Breast epithelium (tissue), 3 donors: ENCODE measurements at regions not wholly inside any gene's neighbourhood (a gene's known extent, or its start where the extent isn't known, plus 50 kb on each side); places are given as distances from the start of the nearest gene placed in this dataset.

Experiments used
- POLR2A ChIP-seq: fragments of 450-650 bp; IDR thresholded peaks from one replicate; pipeline ENCODE4 v1.6.1; 2016; ENCODE audit warnings: antibody characterized with exemption, mild to moderate bottlenecking, moderate library complexity
- POLR2AphosphoS5 ChIP-seq, 3 donors: sonication (generic); formaldehyde crosslinking; IDR thresholded peaks; one replicate each; pipeline ENCODE4 v1.6.1; 2017; ENCODE audit warnings: antibody characterized with exemption in 3 of 3
- TF ChIP-seq, protein P1 (sequence below), 3 donors: fragments of 450-650 bp; IDR thresholded peaks; one replicate each; pipeline ENCODE4 v1.5.1; 2016 to 2017; ENCODE audit warnings: antibody characterized with exemption in 3 of 3, mild to moderate bottlenecking in 3 of 3, moderate library complexity in 3 of 3

GRCh38 chr10:121393522-121393921 is 204.7 kb downstream of the FGFR2 start:
- TF ChIP-seq, protein P1, sequence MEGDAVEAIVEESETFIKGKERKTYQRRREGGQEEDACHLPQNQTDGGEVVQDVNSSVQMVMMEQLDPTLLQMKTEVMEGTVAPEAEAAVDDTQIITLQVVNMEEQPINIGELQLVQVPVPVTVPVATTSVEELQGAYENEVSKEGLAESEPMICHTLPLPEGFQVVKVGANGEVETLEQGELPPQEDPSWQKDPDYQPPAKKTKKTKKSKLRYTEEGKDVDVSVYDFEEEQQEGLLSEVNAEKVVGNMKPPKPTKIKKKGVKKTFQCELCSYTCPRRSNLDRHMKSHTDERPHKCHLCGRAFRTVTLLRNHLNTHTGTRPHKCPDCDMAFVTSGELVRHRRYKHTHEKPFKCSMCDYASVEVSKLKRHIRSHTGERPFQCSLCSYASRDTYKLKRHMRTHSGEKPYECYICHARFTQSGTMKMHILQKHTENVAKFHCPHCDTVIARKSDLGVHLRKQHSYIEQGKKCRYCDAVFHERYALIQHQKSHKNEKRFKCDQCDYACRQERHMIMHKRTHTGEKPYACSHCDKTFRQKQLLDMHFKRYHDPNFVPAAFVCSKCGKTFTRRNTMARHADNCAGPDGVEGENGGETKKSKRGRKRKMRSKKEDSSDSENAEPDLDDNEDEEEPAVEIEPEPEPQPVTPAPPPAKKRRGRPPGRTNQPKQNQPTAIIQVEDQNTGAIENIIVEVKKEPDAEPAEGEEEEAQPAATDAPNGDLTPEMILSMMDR (IDR thresholded peaks at IDR 0.05), result no peak
- TF ChIP-seq POLR2A (no peak), POLR2AphosphoS5 (IDR thresholded peaks at IDR 0.05) (no peak)
